ENCODE measurements at regions not wholly inside any gene's neighbourhood (a gene's known extent, or its start where the extent isn't known, plus 50 kb on each side); places are given as distances from the start of the nearest gene placed in this dataset.

DNA sequence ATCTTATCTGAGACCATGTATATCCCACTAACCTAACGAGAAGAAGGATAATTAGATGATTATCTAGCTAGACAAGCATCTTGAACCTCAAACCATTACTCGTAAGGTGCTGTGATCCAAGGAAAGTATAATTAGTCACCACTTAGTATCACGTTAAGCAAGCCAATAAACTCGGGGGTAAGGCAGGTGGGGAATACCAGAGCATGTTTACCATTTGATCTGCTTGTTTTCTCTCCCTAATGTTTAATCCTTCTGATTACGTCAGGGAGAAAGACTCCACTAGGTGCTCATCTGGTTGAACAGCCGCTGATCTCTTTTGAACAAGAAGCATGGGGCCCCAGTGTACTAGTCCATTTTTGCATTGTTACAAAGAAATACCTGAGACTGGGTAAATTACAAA is 69.9 kb upstream of the SLC1A1 start:
- TF ChIP-seq SMC3 (IDR thresholded peaks at IDR 0.05): no peak
- TF ChIP-seq CEBPB (IDR thresholded peaks at IDR 0.05): no peak
- TF ChIP-seq ZFP36 (IDR thresholded peaks at IDR 0.05; ENCODE audit: borderline replicate concordance, partially characterized antibody): no peak
- TF ChIP-seq EP300 (IDR thresholded peaks at IDR 0.05): no peak
- TF ChIP-seq POLR2A (IDR thresholded peaks at IDR 0.05; ENCODE audit: low read length): no peak
- TF ChIP-seq, protein P1, sequence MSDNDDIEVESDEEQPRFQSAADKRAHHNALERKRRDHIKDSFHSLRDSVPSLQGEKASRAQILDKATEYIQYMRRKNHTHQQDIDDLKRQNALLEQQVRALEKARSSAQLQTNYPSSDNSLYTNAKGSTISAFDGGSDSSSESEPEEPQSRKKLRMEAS (IDR thresholded peaks at IDR 0.05): no peak
- TF ChIP-seq, protein P2, sequence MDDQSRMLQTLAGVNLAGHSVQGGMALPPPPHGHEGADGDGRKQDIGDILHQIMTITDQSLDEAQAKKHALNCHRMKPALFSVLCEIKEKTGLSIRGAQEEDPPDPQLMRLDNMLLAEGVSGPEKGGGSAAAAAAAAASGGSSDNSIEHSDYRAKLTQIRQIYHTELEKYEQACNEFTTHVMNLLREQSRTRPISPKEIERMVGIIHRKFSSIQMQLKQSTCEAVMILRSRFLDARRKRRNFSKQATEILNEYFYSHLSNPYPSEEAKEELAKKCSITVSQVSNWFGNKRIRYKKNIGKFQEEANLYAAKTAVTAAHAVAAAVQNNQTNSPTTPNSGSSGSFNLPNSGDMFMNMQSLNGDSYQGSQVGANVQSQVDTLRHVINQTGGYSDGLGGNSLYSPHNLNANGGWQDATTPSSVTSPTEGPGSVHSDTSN (IDR thresholded peaks at IDR 0.05): no peak
- TF ChIP-seq, protein P3, sequence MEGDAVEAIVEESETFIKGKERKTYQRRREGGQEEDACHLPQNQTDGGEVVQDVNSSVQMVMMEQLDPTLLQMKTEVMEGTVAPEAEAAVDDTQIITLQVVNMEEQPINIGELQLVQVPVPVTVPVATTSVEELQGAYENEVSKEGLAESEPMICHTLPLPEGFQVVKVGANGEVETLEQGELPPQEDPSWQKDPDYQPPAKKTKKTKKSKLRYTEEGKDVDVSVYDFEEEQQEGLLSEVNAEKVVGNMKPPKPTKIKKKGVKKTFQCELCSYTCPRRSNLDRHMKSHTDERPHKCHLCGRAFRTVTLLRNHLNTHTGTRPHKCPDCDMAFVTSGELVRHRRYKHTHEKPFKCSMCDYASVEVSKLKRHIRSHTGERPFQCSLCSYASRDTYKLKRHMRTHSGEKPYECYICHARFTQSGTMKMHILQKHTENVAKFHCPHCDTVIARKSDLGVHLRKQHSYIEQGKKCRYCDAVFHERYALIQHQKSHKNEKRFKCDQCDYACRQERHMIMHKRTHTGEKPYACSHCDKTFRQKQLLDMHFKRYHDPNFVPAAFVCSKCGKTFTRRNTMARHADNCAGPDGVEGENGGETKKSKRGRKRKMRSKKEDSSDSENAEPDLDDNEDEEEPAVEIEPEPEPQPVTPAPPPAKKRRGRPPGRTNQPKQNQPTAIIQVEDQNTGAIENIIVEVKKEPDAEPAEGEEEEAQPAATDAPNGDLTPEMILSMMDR (IDR thresholded peaks at IDR 0.05): no peak
- no peak for TF ChIP-seq RCOR1 (IDR thresholded peaks at IDR 0.05; ENCODE audit: low read depth, low read length)
- TF ChIP-seq, protein P4, sequence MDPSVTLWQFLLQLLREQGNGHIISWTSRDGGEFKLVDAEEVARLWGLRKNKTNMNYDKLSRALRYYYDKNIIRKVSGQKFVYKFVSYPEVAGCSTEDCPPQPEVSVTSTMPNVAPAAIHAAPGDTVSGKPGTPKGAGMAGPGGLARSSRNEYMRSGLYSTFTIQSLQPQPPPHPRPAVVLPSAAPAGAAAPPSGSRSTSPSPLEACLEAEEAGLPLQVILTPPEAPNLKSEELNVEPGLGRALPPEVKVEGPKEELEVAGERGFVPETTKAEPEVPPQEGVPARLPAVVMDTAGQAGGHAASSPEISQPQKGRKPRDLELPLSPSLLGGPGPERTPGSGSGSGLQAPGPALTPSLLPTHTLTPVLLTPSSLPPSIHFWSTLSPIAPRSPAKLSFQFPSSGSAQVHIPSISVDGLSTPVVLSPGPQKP (IDR thresholded peaks at IDR 0.05; ENCODE audit: low read depth, low read length): no peak
- TF ChIP-seq BHLHE40 (IDR thresholded peaks at IDR 0.05; ENCODE audit: low read depth, low read length): no peak
- no peak for TF ChIP-seq NR3C1 (IDR thresholded peaks at IDR 0.05)
- no peak for TF ChIP-seq MAZ (IDR thresholded peaks at IDR 0.05; ENCODE audit: borderline replicate concordance, low read depth, low read length)
